Ectodermal cell (in vitro differentiated cells): ENCODE measurements at regions not wholly inside any gene's neighbourhood (a gene's known extent, or its start where the extent isn't known, plus 50 kb on each side); places are given as distances from the start of the nearest gene placed in this dataset.
"Not testable (repeated sequence)": the region's sequence is repeated elsewhere in the genome, so short reads cannot be mapped to it uniquely, and the experiment has no call there.

ENCODE experiments used
- H3K27ac ChIP-seq: 2 replicates; pipeline ENCODE4 v1.7.0; 2013; ENCODE audit warnings: mild to moderate bottlenecking, low read depth, low read length; ENCODE audit not compliant: insufficient read depth, poor library complexity, severe bottlenecking
- H3K27me3 ChIP-seq: 2 replicates; pipeline ENCODE4 v1.7.0; 2013; ENCODE audit warnings: mild to moderate bottlenecking, low read length; ENCODE audit not compliant: insufficient read depth, control insufficient read depth, poor library complexity, severe bottlenecking
- H3K36me3 ChIP-seq: one replicate; pipeline ENCODE4 v1.7.0; 2013; ENCODE audit warnings: low read length; ENCODE audit not compliant: control insufficient read depth, insufficient read depth
- H3K4me1 ChIP-seq: one replicate; pipeline ENCODE4 v1.7.0; 2013; ENCODE audit warnings: low read length; ENCODE audit not compliant: control insufficient read depth, insufficient read depth
- H3K4me3 ChIP-seq: 2 replicates; pipeline ENCODE4 v1.7.0; 2013; ENCODE audit warnings: low read depth, low read length, control low read depth; ENCODE audit not compliant: insufficient read depth
- H3K9me3 ChIP-seq: 2 replicates; pipeline ENCODE4 v1.7.0; 2013; ENCODE audit warnings: mild to moderate bottlenecking, low read length, moderate library complexity; ENCODE audit not compliant: control insufficient read depth
- WGBS, 2 experiments: methylation state at CpG; one replicate each; pipeline ENCODE4 v1.1.7; 2013; ENCODE audit warnings: missing lambda C conversion rate in 2 of 2; 5-methylcytosine and 5-hydroxymethylcytosine counted together

GRCh38 chr2:131828164-131828561 lies 300.5 kb downstream of the CCDC74A start:
- 94% methylated on average over 38 of the region's 38 CpGs for WGBS, 2 experiments

DNA sequence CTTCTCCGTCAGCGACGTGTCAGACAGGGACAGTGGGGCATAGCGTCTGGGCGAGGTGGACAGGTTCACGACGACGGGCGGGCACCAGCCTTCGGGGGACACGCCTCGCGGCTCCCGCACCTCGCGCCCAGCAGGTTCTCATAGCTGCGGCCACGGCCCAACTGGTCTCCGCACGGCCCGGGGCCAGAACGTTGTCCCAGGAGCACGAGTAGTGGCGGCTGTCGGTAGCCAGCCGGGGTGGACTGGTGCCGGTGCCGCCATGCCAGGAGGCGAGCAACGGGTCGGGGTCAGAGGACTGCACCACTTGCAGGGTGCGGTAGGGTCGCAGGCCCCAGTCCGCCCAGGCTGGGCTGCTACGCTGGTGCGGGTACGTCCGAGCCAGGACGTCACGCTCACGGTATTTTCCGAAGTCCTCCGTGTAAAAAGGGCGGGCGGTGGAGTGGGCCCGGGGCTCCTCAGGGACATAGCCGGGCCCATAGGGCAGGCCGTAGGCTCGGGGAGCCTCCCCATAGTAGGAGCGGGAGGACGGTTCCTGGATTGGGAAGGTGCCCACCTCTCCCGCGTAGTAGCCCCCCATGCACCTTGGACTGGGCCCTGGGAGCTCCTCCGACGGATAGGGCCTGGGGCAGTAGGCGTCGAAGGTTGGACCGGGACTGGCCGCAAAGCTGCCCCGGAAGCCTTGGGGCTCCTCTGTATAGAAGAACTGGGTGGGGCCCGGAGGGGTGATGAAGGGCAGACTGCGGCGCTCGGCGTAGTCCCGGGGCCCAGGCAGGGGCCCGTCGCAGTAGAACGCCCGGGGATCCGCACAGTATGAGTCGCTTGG lies 301.2 kb downstream of the CCDC74A start:
- not testable (repeated sequence) for H3K4me3 ChIP-seq, H3K4me1 ChIP-seq, H3K9me3 ChIP-seq, H3K27me3 ChIP-seq, H3K27ac ChIP-seq, H3K36me3 ChIP-seq
- WGBS, 2 experiments, result 95% methylated on average over 72 of the region's 72 CpGs

More at GRCh38 chr2:131828164-131828561, 300.5 kb downstream of the CCDC74A start:
- Histone ChIP-seq H3K4me1 (no peaks in the 10 kb centered on the region), H3K27me3 (peaks cover 4% of the 10 kb centered on the region), H3K9me3 (no peaks in the 10 kb centered on the region), H3K4me3 (no peak overlapping the region), H3K27ac (no peak overlapping the region), H3K36me3 (no peaks in the 10 kb centered on the region)

GRCh38 chr2:131829456-131830241 lies 302.0 kb downstream of the CCDC74A start:
- H3K4me3 ChIP-seq, H3K27ac ChIP-seq, H3K27me3 ChIP-seq, H3K9me3 ChIP-seq, H3K36me3 ChIP-seq, H3K4me1 ChIP-seq: not testable (repeated sequence)
- 73 to 76% methylated on average over 101 of the region's 101 CpGs for WGBS, 2 experiments

DNA sequence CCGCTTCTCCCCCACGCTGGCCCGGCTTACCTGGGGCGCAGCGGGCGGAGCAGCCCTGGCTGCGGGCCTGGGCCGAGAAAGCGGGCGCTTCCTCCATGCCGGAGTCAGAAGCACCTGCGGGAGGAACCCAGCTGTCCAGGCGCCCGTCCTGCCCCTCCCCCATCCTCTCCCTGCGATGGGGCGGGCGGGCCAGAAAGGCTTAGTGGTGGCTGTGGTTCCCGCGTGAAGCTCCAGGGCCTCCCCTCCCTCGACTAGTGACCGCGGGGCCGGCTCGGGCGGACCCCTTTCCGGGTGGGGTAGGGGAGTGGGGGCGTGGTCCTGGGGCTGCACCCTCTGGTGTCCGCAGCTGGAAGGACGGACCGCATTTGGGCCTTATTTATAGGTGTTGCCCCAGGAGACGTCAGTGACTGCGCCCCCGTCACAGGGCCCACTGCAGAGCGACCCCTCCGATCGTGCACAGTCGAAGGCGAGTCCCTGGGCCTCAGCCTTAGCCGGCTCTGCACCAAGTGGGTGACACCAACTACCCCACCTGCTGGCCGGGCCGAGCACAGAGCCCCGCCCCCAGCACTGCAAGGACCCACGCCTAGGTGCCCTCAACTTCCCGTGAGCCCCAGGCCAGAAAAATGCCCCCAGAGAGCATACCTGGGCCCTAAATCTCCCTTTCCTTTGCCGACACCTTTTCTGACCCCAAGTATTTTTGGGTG lies 302.7 kb downstream of the CCDC74A start:
- H3K4me3 ChIP-seq, H3K27me3 ChIP-seq, H3K4me1 ChIP-seq, H3K9me3 ChIP-seq, H3K36me3 ChIP-seq, H3K27ac ChIP-seq: not testable (repeated sequence)
- 88 to 89% methylated on average over 43 to 45 of the region's 45 CpGs for WGBS, 2 experiments

- not testable (repeated sequence) for H3K36me3 ChIP-seq, H3K4me3 ChIP-seq, H3K4me1 ChIP-seq, H3K27me3 ChIP-seq, H3K9me3 ChIP-seq, H3K27ac ChIP-seq
- WGBS, 2 experiments, result 94 to 96% methylated on average over 10 of the region's 10 CpGs
Observed at GRCh38 chr2:131830946-131831310, 303.2 kb downstream of the CCDC74A start.

- H3K27ac ChIP-seq, H3K36me3 ChIP-seq, H3K4me3 ChIP-seq, H3K27me3 ChIP-seq, H3K9me3 ChIP-seq, H3K4me1 ChIP-seq: not testable (repeated sequence)
- WGBS, 2 experiments, result 56 to 62% methylated on average over 18 of the region's 25 CpGs
Observed at GRCh38 chr2:131831450-131832208, 303.9 kb downstream of the CCDC74A start.

DNA sequence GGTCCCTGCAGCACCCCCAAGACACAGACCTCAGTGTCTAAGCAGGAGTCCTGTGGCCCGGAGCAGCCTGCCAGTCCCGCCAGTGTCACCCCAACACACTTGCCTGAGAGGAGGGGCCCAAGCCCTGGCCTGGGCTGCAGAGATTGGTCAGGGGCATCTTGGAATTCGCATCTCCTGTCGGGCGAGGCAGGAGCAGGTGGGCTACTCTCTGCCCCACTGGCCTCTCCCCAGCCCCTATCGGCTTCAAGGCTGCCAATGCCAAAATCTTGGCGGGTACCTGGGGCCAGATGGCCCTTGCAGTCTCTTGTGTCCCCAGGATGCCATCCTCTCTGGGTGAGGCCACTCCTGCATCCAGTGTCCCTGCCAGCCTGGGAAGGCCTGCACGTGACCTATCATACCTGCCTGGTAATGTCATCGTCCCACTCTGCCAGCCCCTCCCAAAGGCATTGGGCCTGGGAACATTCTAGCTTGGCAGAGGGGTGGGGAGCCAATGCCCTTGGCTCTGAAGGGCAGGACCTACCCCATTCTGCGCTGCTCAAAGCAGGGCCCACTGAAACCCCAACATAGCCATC lies 304.6 kb downstream of the CCDC74A start:
- not testable (repeated sequence) for H3K9me3 ChIP-seq, H3K27me3 ChIP-seq, H3K36me3 ChIP-seq, H3K27ac ChIP-seq, H3K4me1 ChIP-seq, H3K4me3 ChIP-seq
- 93 to 95% methylated on average over 10 of the region's 10 CpGs for WGBS, 2 experiments

DNA sequence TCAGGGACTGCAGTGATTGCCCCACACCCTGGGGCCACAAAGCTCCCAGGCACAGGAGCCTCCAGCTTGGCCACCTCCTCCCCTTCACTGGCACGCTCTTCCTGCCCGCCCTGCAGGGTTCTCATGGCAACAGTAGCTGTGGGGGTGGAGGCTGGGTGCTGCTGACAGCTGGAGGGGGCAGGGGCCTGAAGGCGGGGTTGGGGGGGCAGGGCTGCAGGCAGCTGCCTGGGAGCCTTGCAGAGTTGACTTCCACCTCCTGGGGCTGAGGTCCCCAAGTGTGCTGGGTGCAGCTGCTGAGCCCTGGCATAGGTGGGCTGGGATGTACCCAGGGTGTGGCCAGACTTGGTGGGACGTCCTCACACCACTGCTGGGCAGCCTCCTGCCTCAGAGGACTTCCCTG lies 305.2 kb downstream of the CCDC74A start:
- not testable (repeated sequence) for H3K36me3 ChIP-seq, H3K4me1 ChIP-seq, H3K4me3 ChIP-seq, H3K27ac ChIP-seq, H3K27me3 ChIP-seq, H3K9me3 ChIP-seq
- WGBS, 2 experiments, result 76 to 83% methylated on average over 3 to 4 of the region's 4 CpGs

GRCh38 chr2:131833367-131834202 lies 305.9 kb downstream of the CCDC74A start:
- not testable (repeated sequence) for H3K27me3 ChIP-seq, H3K4me1 ChIP-seq, H3K36me3 ChIP-seq, H3K27ac ChIP-seq, H3K9me3 ChIP-seq, H3K4me3 ChIP-seq
- WGBS, 2 experiments, result 84 to 88% methylated on average over 24 of the region's 24 CpGs
